GM12864 (cell line): ENCODE measurements at regions not wholly inside any gene's neighbourhood (a gene's known extent, or its start where the extent isn't known, plus 50 kb on each side); places are given as distances from the start of the nearest gene placed in this dataset.

Experiments used
- DNase-seq: peaks from one replicate; pipeline ENCODE4 v3.0.0-alpha.2; 2011; ENCODE audit warnings: low read depth
- H3K4me3 ChIP-seq: 2 replicates; pipeline ENCODE4 v1.5.1; 2011; ENCODE audit warnings: mild to moderate bottlenecking, low read depth, low read length, control low read depth
- TF ChIP-seq, protein P1 (sequence below): IDR thresholded peaks from 2 replicates; pipeline ENCODE4 v1.5.1; 2011; ENCODE audit warnings: low read depth, mild to moderate bottlenecking, moderate library complexity, low read length, control low read depth, inconsistent platforms; ENCODE audit errors: missing control alignments

DNA sequence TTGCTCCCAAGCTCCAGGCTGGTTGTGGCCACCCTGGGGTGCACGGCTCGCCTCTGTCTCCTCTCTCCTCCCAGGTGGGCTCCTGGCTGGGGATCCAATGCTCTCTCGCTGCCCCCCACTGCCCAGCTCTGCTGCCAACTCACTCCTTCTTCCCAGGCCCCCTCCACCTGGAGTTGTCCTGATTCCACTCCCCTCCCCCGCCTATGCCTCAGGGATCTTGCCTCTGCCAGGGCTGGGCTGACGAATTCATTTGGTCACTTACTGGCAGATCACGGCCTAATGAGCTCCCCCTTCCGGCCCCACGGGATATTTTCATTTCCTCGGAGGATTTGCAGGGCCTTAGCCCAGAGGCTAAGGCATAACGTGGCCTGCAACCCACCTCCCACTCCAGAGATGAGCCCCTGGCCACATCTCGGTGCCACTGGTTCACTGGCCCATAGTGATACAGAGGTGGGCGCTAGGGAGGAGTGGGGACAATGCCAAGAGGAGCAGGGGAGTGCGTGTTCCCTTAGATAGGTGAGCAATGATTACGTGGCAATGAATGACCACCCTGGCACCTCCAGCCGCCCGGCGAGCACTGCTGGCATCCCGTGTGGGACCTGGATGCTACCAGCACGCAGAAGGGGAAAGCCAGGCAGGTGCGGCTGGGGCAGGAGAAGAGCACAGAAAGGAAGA is 344.6 kb upstream of the SHH start:
- no peak for DNase-seq
- TF ChIP-seq, protein P1, sequence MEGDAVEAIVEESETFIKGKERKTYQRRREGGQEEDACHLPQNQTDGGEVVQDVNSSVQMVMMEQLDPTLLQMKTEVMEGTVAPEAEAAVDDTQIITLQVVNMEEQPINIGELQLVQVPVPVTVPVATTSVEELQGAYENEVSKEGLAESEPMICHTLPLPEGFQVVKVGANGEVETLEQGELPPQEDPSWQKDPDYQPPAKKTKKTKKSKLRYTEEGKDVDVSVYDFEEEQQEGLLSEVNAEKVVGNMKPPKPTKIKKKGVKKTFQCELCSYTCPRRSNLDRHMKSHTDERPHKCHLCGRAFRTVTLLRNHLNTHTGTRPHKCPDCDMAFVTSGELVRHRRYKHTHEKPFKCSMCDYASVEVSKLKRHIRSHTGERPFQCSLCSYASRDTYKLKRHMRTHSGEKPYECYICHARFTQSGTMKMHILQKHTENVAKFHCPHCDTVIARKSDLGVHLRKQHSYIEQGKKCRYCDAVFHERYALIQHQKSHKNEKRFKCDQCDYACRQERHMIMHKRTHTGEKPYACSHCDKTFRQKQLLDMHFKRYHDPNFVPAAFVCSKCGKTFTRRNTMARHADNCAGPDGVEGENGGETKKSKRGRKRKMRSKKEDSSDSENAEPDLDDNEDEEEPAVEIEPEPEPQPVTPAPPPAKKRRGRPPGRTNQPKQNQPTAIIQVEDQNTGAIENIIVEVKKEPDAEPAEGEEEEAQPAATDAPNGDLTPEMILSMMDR = peak; percentile 40
- no peak overlapping the region for H3K4me3 ChIP-seq

DNA sequence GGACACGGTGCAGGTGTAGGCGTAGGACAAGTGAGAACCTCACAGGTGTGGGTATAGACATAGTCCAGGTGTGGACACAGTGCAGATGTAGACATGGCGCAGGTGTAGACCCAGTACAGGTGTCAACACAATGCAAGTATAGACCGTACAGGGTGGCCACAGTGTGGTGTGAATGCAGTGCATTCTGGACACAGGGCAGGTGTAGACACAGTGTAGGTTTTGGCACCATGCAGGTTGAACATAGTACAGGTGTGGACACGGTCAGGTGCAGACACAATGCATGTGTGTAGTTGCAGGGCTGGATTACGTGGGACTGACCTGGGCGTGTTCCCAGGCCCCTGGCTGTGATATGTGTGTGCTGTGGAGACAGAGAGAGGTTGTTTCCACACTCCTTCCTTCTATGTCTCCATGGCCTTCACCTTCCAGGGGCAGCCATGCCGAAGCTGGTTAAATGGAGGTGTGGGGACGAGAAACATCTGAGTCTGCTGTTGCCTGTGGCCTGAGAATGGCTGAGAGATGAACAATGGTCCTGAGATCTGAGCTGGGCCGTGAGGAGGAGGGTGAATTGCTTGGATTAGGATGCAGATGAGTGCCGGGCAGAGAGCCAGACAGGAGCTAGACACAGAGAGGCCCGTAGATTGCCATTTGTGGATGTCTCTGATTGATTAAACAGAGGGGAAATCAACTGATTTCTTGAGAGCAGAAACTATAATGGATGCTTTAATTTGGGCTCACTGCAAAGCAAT is 343.9 kb upstream of the SHH start:
- TF ChIP-seq, protein P1 = no peak
- H3K4me3 ChIP-seq = no peak overlapping the region
- DNase-seq = no peak

DNA sequence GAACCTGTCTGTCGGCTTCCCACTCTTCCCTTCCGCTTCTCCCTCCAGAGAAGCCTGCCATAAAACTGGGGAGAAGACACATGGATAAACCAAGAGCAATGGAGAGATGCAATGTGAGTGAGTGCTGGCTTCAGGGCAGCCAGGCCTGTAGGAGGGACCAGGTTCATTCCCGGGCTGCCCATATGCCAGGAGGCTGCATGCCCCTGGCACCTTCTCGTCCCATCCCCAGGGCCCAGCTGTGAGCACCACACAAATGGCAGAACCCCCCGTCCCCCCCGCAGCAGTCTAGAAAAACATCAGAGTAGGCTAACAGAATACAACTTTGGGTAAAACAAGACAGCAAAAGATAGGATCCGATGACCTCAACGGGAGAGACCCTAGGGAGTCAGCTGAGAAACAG is 341.3 kb upstream of the SHH start:
- no peak for DNase-seq
- H3K4me3 ChIP-seq = no peak overlapping the region
- TF ChIP-seq, protein P1 = no peak

DNA sequence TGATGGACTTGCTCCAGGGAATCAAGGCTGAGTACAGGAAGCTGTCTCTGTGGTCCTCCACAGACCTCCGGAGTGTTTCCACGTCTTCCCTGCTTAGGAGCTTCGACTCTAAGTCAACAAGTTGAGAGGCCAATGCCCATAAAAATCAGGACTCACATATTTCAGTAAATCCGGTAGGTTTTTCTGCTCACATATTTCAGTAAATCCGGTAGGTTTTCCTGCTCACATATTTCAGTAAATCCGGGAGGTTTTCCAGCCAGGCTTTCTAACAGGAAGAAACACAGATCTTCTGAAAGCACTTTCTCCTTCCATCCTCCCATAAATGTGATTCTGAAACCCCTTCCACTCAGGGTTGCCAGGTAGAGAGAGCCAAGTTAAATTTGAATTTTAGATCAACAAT is 340.1 kb upstream of the SHH start:
- no peak overlapping the region for H3K4me3 ChIP-seq
- DNase-seq = no peak
- TF ChIP-seq, protein P1 = no peak

DNA sequence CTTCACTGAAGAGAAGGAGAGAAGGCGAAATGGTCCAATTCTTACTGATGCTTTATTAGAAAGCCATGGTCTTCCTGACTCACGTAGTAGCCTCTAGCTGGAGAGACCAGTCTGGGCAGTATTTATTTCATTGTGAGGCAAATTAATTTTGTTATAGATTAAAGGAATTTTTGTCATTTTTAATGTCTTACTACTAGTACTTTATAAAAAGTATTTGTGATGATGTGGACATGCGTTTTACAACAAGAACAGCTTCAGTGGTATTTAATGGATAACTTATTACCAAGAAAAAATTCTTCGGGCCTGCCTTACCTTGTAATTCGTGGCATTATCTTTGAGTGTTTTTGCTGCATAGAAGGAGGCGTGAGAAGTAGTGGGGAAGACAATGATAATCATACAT is 339.4 kb upstream of the SHH start:
- no peak overlapping the region for H3K4me3 ChIP-seq
- TF ChIP-seq, protein P1 = no peak
- DNase-seq = no peak

DNA sequence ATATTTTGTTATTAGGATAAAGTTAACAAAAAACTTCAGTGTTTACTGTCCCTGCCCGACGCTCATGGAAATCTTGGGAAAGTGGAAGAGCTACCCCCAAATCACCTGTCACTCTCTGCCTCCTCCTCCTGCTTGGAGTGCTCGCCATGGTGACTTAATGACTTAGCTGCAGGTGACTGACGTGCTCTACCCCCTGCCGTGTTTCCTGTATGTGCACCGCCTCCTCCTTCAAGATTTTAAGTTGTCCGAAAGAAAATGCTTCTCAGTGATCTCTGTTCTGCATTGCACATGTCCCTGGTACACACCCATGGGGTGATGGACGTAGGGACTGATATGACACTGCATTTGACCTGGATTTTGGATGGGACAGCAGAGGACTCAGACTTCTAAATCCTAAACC is 338.8 kb upstream of the SHH start:
- H3K4me3 ChIP-seq = no peak overlapping the region
- no peak for DNase-seq

More for the DNA sequence above, 338.8 kb upstream of the SHH start:
- TF ChIP-seq, protein P1 = no peak
